PC-9 (cell line): ENCODE measurements at regions not wholly inside any gene's neighbourhood (a gene's known extent, or its start where the extent isn't known, plus 50 kb on each side); places are given as distances from the start of the nearest gene placed in this dataset.

Experiments used
- BruUV-seq: library from RNA; stranded (reverse); fragments of 400-500 nt; replicated peaks from 2 replicates; lab custom pipeline; 2021; lab: Mats Ljungman, UMichigan
- CTCF ChIA-PET: fragments of 300-600 bp; sonication (Branson Sonifier 250); formaldehyde crosslinking; loops from one replicate; lab custom pipeline; 2022; ENCODE audit warnings: antibody characterized with exemption; lab: Charles Lee
- POLR2A ChIA-PET: fragments of 300-600 bp; sonication (Branson Sonifier 250); formaldehyde crosslinking; loops from one replicate; lab custom pipeline; 2022; ENCODE audit warnings: antibody characterized with exemption; ENCODE audit not compliant: unreplicated experiment; lab: Charles Lee
- DNase-seq, 2 experiments: peaks; one replicate each; pipeline versions ENCODE4 v3.0.0 to v3.0.0-alpha.2; 2015 to 2022; ENCODE audit warnings: mixed read lengths in 1 of 2
- H2AFZ ChIP-seq: fragments of 200-600 bp; sonication (generic); 2 replicates; pipeline ENCODE4 v1.8.1; 2017; ENCODE audit warnings: antibody characterized with exemption
- H3F3A ChIP-seq: fragments of 200-600 bp; sonication (generic); 2 replicates; pipeline ENCODE4 v1.8.1; 2017; ENCODE audit warnings: antibody characterized with exemption, mild to moderate bottlenecking, low read depth; ENCODE audit not compliant: insufficient read depth
- H3K27ac ChIP-seq: fragments of 200-600 bp; sonication (generic); 2 replicates; pipeline ENCODE4 v1.6.1; 2016; ENCODE audit warnings: mixed run types
- H3K27me3 ChIP-seq: fragments of 200-600 bp; sonication (generic); 2 replicates; pipeline ENCODE4 v1.6.1; 2016; ENCODE audit warnings: low read depth, mixed run types; ENCODE audit not compliant: insufficient read depth
- H3K36me3 ChIP-seq: fragments of 200-600 bp; sonication (generic); 2 replicates; pipeline ENCODE4 v1.6.1; 2016; ENCODE audit warnings: low read depth, mixed run types
- H3K4me1 ChIP-seq: fragments of 200-600 bp; sonication (generic); replicated peaks from 2 replicates; pipeline ENCODE4 v1.6.1; 2016; ENCODE audit warnings: mixed run types; ENCODE audit not compliant: insufficient read depth
- H3K4me2 ChIP-seq: fragments of 200-600 bp; sonication (generic); 2 replicates; pipeline ENCODE4 v1.6.1; 2017; ENCODE audit warnings: mixed run types
- H3K4me3 ChIP-seq: fragments of 200-600 bp; sonication (generic); 2 replicates; pipeline ENCODE4 v1.6.1; 2016; ENCODE audit warnings: mixed run types
- H3K79me2 ChIP-seq: fragments of 200-600 bp; sonication (generic); 2 replicates; pipeline ENCODE4 v1.6.1; 2017; ENCODE audit warnings: low read depth, mixed run types
- H3K9me2 ChIP-seq: fragments of 200-600 bp; sonication (generic); 2 replicates; pipeline ENCODE4 v1.8.1; 2017; ENCODE audit warnings: mild to moderate bottlenecking; ENCODE audit not compliant: insufficient read depth
- H3K9me3 ChIP-seq: fragments of 200-600 bp; sonication (generic); 2 replicates; pipeline ENCODE4 v1.8.1; 2016; ENCODE audit warnings: low read depth; ENCODE audit not compliant: insufficient read depth
- H4K20me1 ChIP-seq: fragments of 200-600 bp; sonication (generic); 2 replicates; pipeline ENCODE4 v1.8.1; 2017; ENCODE audit not compliant: insufficient read depth
- CTCF ChIP-seq: fragments of 200-600 bp; sonication (generic); conservative IDR thresholded peaks from 2 replicates; pipeline ENCODE4 v1.6.1; 2017; ENCODE audit warnings: mixed run types, antibody characterized with exemption, mild to moderate bottlenecking, moderate library complexity
- EZH2 ChIP-seq: fragments of 200-600 bp; sonication (generic); IDR thresholded peaks from 2 replicates; pipeline ENCODE4 v1.8.0; 2017; ENCODE audit warnings: antibody characterized with exemption, low read depth
- intact Hi-C: fragments of 100-400 bp; cut with micrococcal nuclease; formaldehyde crosslinking; loops from one replicate; pipeline ENCODE4 v1.10.0; 2022; ENCODE audit not compliant: unreplicated experiment

GRCh38 chr19:31572102-31572975 is 223.1 kb upstream of the TSHZ3 start:
- Histone ChIP-seq H3K4me1 (no peaks in the 10 kb centered on the region), H3K4me3 (no peak overlapping the region), H3K9me3 (no peaks in the 10 kb centered on the region), H3K36me3 (no peaks in the 10 kb centered on the region), H4K20me1 (peaks cover 2% of the 10 kb centered on the region; the same call in 1 of the 2 replicates), H3K27ac (no peak overlapping the region), H3F3A (no peaks in the 10 kb centered on the region), H3K9me2 (no peaks in the 10 kb centered on the region), H3K79me2 (no peaks in the 10 kb centered on the region), H3K4me2 (no peak overlapping the region), H3K27me3 (peaks cover 61% of the 10 kb centered on the region), H2AFZ (no peak overlapping the region)
- BruUV-seq, result no TSS peak
- intact Hi-C loops, result no loop called here
- ChIA-PET POLR2A (no interaction called here), CTCF (no interaction called here)
- TF ChIP-seq EZH2, result no peak
- no peak for TF ChIP-seq CTCF
- no peak for DNase-seq

GRCh38 chr19:31572976-31573298 is 223.7 kb upstream of the TSHZ3 start:
- no peaks in the 10 kb centered on the region for H3K9me2 ChIP-seq
- BruUV-seq, result no TSS peak
- DNase-seq, result no peak
- no peak overlapping the region for H3K27ac ChIP-seq
- ChIA-PET POLR2A (no interaction called here), CTCF (no interaction called here)
- H3K4me3 ChIP-seq, result no peak overlapping the region
- no peak for TF ChIP-seq CTCF
- TF ChIP-seq EZH2, result no peak
- H3K36me3 ChIP-seq, result no peaks in the 10 kb centered on the region
- no peaks in the 10 kb centered on the region for H3K4me1 ChIP-seq
- H4K20me1 ChIP-seq, result peaks cover 2% of the 10 kb centered on the region; the same call in 1 of the 2 replicates
- H3K9me3 ChIP-seq, result no peaks in the 10 kb centered on the region
- intact Hi-C loops, result no loop called here
- no peaks in the 10 kb centered on the region for H3F3A ChIP-seq
- H3K79me2 ChIP-seq, result no peaks in the 10 kb centered on the region
- no peak overlapping the region for H3K4me2 ChIP-seq
- H2AFZ ChIP-seq, result no peak overlapping the region
- H3K27me3 ChIP-seq, result peaks cover 66% of the 10 kb centered on the region

GRCh38 chr19:31574251-31574973 is 225.2 kb upstream of the TSHZ3 start:
- H3K4me3 ChIP-seq, result no peak overlapping the region
- H4K20me1 ChIP-seq, result peaks cover 2% of the 10 kb centered on the region; the same call in 1 of the 2 replicates
- no peak for DNase-seq
- no peak overlapping the region for H3K27ac ChIP-seq
- no peaks in the 10 kb centered on the region for H3K9me2 ChIP-seq
- H2AFZ ChIP-seq, result no peak overlapping the region
- TF ChIP-seq CTCF (no peak), EZH2 (no peak)
- BruUV-seq, result no TSS peak
- no peaks in the 10 kb centered on the region for H3F3A ChIP-seq
- intact Hi-C loops, result no loop called here
- no peaks in the 10 kb centered on the region for H3K4me1 ChIP-seq
- peaks cover 66% of the 10 kb centered on the region for H3K27me3 ChIP-seq
- ChIA-PET POLR2A (no interaction called here), CTCF (no interaction called here)
- no peaks in the 10 kb centered on the region for H3K36me3 ChIP-seq
- no peaks in the 10 kb centered on the region for H3K79me2 ChIP-seq
- no peak overlapping the region for H3K4me2 ChIP-seq
- no peaks in the 10 kb centered on the region for H3K9me3 ChIP-seq
